ENCODE measurements at regions not wholly inside any gene's neighbourhood (a gene's known extent, or its start where the extent isn't known, plus 50 kb on each side); places are given as distances from the start of the nearest gene placed in this dataset.
"Not testable (repeated sequence)": the region's sequence is repeated elsewhere in the genome, so short reads cannot be mapped to it uniquely, and the experiment has no call there.

- no peak for DNase-seq
- H3K4me3 Mint-ChIP-seq: no peak overlapping the region
- TF ChIP-seq CTCF (IDR thresholded peaks at IDR 0.05): no peak
- no peak overlapping the region for H3K27ac Mint-ChIP-seq
- H3K9me3 Mint-ChIP-seq: peaks cover 8% of the 10 kb centered on the region
- H3K27me3 Mint-ChIP-seq (ENCODE audit: low read depth, poor library complexity): peaks cover 4% of the 10 kb centered on the region
- no peaks in the 10 kb centered on the region for H3K4me1 Mint-ChIP-seq
- H3K36me3 Mint-ChIP-seq (ENCODE audit: low read depth): no peaks in the 10 kb centered on the region
These were observed 224.9 kb downstream of the HS3ST3B1 start for GRCh38 chr17:14525551-14526455.

DNA sequence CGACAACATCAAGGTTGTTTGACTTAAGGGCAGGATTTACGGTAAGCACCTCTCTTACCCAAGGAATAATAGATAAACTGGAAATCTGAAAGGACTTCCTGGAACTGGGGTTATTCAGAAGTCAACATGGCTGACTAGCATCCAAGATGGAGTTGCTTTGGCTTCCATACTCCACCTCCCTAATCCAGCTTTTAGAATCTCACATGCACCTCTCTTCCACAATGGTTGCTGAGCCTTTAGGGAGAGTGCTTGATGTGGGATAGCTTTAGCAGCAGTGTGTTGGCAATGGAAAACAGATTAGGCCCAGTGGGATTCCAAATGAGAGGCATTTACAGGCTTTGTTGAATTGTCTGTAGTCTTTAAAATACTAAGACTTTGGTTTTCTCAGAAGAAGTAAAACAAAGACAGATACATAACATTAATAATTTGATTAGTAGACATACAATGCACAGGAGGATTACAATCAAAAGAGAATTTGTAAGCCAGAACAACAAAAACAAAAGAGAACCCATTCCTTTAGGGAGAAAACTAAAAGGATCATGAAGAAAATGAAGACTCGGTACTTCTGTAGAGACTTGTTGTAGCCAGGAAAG, 222.0 kb downstream of the HS3ST3B1 start:
- no peak overlapping the region for H3K27ac Mint-ChIP-seq
- no peak overlapping the region for H3K4me3 Mint-ChIP-seq
- no peaks in the 10 kb centered on the region for H3K4me1 Mint-ChIP-seq
- H3K36me3 Mint-ChIP-seq (ENCODE audit: low read depth): no peaks in the 10 kb centered on the region
- no peak for DNase-seq
- H3K27me3 Mint-ChIP-seq (ENCODE audit: low read depth, poor library complexity): peaks cover 7% of the 10 kb centered on the region
- H3K9me3 Mint-ChIP-seq: no peaks in the 10 kb centered on the region
- no peak for TF ChIP-seq CTCF (IDR thresholded peaks at IDR 0.05)

GRCh38 chr17:14518919-14519318, 218.0 kb downstream of the HS3ST3B1 start:
- not testable (repeated sequence) for H3K36me3 Mint-ChIP-seq (ENCODE audit: low read depth); H3K27me3 Mint-ChIP-seq (ENCODE audit: low read depth, poor library complexity); H3K4me1 Mint-ChIP-seq; DNase-seq; H3K4me3 Mint-ChIP-seq; H3K27ac Mint-ChIP-seq; H3K9me3 Mint-ChIP-seq

- no peak overlapping the region for H3K4me3 Mint-ChIP-seq
- no peak for TF ChIP-seq CTCF (IDR thresholded peaks at IDR 0.05)
- DNase-seq: no peak
- peaks cover 2% of the 10 kb centered on the region for H3K9me3 Mint-ChIP-seq
- H3K36me3 Mint-ChIP-seq (ENCODE audit: low read depth): no peaks in the 10 kb centered on the region
- H3K27ac Mint-ChIP-seq: no peak overlapping the region
- no peaks in the 10 kb centered on the region for H3K4me1 Mint-ChIP-seq
- peaks cover 3% of the 10 kb centered on the region for H3K27me3 Mint-ChIP-seq (ENCODE audit: low read depth, poor library complexity)
These were observed 214.1 kb downstream of the HS3ST3B1 start for GRCh38 chr17:14514973-14515372.

DNA sequence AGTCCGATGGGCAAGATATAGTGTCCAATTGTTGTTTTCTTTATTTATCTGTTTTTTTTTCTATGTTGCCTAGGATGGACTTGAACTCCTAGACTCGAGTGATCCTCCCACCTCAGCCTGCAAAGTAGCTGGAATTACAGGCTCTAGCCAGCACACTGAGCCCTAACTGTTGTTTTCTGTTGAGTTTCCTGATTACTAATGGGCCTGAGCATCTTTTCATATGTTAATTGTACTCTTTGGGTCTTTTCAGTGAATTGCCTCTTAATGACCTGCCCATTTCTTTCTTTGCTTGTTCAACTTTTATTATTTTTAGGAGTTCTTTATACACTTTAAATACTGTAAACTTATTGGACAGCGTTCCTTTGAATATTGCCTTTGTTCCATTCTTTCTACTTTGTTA, 213.0 kb downstream of the HS3ST3B1 start:
- Mint-ChIP-seq H3K4me3 (no peak overlapping the region), H3K36me3 (ENCODE audit: low read depth) (no peaks in the 10 kb centered on the region), H3K27ac (no peak overlapping the region), H3K9me3 (peaks cover 12% of the 10 kb centered on the region), H3K4me1 (no peaks in the 10 kb centered on the region), H3K27me3 (ENCODE audit: low read depth, poor library complexity) (peaks cover 6% of the 10 kb centered on the region)
- no peak for DNase-seq
- TF ChIP-seq CTCF (IDR thresholded peaks at IDR 0.05): no peak

GRCh38 chr17:14510136-14510535, 209.3 kb downstream of the HS3ST3B1 start:
- no peak for DNase-seq
- H3K36me3 Mint-ChIP-seq (ENCODE audit: low read depth): no peaks in the 10 kb centered on the region
- H3K27ac Mint-ChIP-seq: no peak overlapping the region
- peaks cover 12% of the 10 kb centered on the region for H3K9me3 Mint-ChIP-seq
- TF ChIP-seq CTCF (IDR thresholded peaks at IDR 0.05): no peak
- peaks cover 5% of the 10 kb centered on the region for H3K27me3 Mint-ChIP-seq (ENCODE audit: low read depth, poor library complexity)
- no peak overlapping the region for H3K4me3 Mint-ChIP-seq
- H3K4me1 Mint-ChIP-seq: peaks cover 19% of the 10 kb centered on the region

All from nephron progenitor cell (in vitro differentiated cells).